NCI-H2196 treated with DMSO at 0.1 percent for 48 hours (cell line): ENCODE measurements at regions not wholly inside any gene's neighbourhood (a gene's known extent, or its start where the extent isn't known, plus 50 kb on each side); places are given as distances from the start of the nearest gene placed in this dataset.
"Not testable (repeated sequence)": the region's sequence is repeated elsewhere in the genome, so short reads cannot be mapped to it uniquely, and the experiment has no call there.

Experiments used
- DNase-seq: peaks from one replicate; lab custom pipeline; 2025; ENCODE audit not compliant: unreplicated experiment; lab: John Stamatoyannopoulos, UW

GRCh38 chr6:2324166-2324953, 79.0 kb upstream of the GMDS start:
- no peak for DNase-seq

- DNase-seq, result not testable (repeated sequence)
These were observed 72.1 kb upstream of the GMDS start for GRCh38 chr6:2317498-2317897.

GRCh38 chr6:2314641-2315040, 69.2 kb upstream of the GMDS start:
- DNase-seq, result no peak

GRCh38 chr6:2310042-2310441, 64.6 kb upstream of the GMDS start:
- no peak for DNase-seq

DNA sequence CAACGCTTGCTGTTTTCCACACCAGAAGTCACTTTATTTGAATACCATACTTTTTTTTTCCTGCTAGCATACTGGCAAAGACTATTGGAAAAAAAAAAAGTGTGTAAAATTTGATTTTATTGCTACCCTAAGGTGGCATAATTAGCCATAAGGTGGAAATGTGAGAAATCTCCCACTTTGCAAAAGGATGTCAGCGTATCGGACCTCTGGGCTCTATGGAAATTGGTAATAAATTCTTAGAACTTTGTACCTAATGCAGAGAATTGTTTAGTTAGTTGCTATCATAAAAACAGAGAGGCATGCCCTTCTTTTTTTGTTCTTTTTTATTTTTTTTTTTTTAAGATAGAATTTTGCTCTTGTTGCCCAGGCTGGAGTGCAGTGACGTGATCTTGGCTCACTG, 63.7 kb upstream of the GMDS start:
- no peak for DNase-seq

DNA sequence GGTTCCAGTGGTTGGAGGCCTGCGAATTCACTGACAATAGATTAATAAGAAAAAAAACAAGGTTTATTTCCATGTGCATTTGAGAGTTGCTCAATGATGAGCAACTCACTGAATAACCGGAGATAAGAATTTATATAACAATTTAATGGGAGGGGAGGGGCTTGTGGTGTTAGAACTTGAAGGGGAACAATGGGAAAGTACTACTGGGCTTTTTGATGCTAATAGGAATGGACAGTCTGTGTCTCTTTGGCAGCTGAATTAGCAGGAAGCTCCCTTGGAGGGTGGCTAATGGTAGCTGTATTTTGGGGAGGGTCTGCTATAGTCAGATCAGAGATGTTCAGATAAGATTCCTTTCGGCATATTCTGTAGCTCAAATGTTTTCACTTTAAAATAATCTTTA, 62.4 kb upstream of the GMDS start:
- no peak for DNase-seq

DNA sequence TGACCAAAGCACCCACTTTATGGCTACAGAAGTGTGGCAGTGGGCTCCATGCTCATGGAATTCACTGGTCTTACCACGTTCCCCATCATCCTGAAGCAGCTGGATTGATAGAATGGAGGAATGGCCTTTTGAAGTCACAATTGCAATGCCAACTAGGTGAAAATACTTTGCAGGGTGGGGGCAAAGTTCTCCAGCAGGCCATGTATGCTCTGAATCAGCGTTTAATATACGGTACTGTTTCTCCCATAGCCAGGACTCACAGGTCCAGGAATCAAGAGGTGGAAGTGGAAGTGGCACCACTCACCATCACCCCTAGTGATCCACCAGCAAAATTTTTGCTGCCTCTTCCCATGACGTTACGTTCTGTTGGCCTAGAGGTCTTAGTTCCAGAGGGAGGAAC, 60.5 kb upstream of the GMDS start:
- no peak for DNase-seq

DNA sequence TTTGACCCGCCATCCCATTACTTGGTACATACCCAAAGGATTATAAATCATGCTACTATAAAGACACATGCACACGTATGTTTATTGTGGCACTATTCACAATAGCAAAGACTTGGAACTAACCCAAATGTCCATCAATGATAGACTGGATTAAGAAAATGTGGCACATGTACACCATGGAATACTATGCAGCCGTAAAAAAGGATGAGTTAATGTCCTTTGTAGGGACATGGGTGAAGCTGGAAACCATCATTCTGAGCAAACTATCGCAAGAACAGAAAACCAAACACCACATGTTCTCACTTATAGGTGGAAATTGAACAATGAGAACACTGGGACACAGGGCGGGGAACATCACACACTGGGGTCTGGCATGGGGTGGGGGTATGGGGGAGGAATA, 57.1 kb upstream of the GMDS start:
- not testable (repeated sequence) for DNase-seq

DNA sequence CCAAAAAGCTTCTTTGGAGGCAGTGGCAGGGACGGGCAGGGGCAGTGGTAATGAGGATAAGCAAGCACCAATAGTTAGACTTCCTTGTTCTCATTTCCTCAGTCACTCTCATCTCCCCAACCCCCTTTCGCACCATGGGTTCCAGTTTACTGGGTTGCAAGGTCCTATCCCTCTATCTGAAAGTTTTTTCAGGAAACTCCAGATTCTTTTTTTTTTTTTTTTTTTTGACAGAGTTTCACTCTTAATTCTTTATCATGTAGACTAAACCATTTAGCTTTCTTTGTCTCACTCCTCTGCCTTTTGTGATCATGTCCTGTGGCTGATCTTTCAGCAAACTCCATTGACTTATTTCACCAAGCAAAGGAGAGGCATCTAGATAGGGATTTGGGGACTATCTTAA, 51.4 kb upstream of the GMDS start:
- no peak for DNase-seq
